ENCODE measurements at regions not wholly inside any gene's neighbourhood (a gene's known extent, or its start where the extent isn't known, plus 50 kb on each side); places are given as distances from the start of the nearest gene placed in this dataset.

GRCh38 chr1:189958756-189959155 lies 518.9 kb downstream of the BRINP3 start:
- TF ChIP-seq CTCF (IDR thresholded peaks at IDR 0.05) (no peak), ZFX (IDR thresholded peaks at IDR 0.05; ENCODE audit: borderline replicate concordance) (no peak)

All from 22Rv1 (cell line).